ENCODE measurements at regions not wholly inside any gene's neighbourhood (a gene's known extent, or its start where the extent isn't known, plus 50 kb on each side); places are given as distances from the start of the nearest gene placed in this dataset.
"Not testable (repeated sequence)": the region's sequence is repeated elsewhere in the genome, so short reads cannot be mapped to it uniquely, and the experiment has no call there.

DNA sequence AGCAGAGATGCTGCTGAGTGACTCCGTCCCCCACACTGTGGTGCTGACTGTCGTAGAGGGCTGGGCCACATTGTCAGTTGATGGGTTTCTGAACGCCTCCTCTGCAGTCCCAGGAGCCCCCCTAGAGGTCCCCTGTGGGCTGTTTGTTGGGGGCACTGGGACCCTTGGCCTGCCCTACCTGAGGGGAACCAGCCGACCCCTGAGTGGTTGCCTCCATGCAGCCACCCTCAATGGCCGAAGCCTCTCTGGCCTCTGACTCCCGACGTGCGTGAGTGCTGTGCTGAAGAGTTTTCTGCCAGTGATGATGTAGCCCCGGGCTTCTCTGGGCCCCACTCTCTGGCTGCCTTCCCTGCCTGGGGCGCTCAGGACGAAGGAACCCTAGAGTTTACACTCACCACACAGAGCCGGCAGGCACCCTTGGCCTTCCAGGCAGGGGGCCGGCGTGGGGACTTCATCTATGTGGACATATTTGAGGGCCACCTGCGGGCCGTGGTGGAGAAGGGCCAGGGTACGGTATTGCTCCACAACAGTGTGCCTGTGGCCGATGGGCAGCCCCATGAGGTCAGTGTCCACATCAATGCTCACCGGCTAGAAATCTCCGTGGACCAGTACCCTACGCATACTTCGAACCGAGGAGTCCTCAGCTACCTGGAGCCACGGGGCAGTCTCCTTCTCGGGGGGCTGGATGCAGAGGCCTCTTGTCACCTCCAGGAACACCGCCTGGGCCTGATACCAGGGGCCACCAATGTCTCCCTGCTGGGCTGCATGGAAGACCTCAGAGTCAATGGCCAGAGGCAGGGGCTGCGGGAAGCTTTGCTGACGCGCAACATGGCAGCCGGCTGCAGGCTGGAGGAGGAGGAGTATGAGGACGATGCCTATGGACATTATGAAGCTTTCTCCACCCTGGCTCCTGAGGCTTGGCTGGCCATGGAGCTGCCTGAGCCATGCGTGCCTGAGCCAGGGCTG, 181.1 kb downstream of the TBC1D2B start:
- not testable (repeated sequence) for DNase-seq

DNA sequence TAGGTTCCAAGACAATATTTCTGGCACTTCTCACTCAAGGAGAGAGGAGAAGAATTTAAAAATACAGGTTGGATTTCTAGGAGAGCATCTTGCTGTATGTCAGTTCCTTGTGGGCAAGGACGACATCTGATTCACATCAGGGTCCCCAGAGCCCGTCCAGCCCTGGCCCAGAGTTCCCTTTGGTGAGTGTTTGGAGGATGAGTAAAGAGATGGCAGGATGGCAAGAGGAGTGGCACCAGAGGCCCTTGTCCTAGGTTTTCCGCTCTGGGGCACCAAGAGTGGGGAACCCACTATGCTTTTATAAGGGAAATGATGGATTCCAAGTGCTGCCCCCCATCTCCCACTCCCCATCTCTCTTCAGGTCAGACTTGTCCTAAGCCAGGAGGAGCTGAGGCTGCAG, 181.8 kb downstream of the TBC1D2B start:
- DNase-seq: no peak

DNA sequence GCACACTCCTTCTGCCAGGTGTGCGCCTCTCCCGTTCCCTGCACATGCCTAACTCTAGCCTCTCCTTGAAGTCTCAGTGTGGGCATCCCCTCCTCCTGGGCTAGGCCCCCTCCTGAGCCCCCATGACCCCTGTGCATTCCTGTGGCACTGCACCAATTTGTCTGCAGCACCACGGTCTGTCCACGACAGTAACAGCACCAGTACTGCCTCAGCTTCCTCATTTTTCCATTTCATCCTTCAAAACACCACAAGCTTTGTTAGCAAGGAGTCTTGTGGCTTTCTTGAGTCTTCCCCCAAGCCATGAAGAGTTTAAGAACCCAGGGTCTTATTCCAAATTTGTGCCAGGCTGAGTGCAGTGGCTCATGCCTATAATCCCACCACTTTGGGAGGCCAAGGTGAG, 182.4 kb downstream of the TBC1D2B start:
- DNase-seq: not testable (repeated sequence)

DNA sequence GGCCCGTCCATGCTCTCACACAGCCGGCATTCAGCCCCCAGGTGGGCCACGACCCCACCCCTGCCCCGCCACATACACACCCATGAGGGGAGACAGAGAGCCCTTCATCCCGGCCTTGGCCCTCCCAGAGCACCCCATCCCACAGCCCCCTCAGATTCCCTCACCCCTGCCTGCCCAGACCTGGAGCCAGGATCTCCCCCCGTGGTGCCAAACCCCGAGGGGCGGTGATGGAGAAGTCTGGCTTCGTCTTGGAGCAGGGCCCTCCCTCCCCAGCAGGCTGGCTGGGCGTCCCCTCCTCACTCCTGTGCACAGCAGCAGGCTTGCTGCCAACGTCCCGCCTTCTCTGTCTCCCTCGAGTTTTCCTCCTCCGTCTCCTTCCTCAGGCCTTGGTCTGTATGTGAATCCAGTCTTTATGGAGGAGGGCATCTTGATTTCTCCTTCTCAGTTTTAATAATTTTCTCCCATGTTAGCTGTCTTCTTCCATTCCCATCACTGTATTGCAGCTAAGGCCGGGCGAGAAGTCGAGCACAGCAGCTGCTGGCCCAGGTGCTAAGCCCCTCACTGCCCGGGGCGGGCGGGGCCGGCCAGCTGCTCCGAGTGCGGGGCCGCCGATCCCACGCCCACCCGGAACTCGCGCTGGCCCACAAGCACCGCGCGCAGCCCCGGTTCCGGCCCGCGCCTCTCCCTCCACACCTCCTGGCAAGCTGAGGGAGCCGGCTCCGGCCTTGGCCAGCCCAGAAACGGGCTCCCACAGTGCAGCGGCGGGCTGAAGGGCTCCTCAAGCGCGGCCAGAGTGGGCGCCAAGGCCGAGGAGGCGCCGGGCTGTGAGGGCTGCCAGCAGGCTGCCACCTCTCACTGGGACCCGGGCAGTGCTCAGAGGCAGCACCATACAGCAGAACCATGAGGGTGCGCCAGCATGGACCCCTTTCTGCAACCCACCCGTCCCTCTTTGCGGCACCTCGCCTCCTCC, 183.6 kb downstream of the TBC1D2B start:
- DNase-seq: not testable (repeated sequence)

DNA sequence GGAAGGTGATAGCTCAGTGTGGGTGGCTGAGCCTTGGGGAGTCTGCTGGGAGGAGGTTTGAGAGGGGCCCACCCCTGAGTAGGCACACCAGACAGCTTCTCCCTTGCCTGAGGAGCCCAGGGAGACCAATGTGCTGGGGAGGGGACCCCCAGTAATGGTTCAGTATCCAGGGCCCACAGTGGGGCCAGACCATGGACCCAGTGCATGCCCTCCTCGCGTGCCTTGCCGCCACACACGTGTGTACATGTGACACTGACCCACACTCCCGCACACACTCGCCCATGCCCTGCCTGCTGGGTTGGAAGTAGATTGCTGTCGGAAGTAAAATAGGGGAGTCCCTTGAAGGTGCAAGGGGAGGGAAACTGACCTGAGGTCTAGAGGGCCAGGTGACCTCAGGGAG, 184.3 kb downstream of the TBC1D2B start:
- DNase-seq: not testable (repeated sequence)

DNA sequence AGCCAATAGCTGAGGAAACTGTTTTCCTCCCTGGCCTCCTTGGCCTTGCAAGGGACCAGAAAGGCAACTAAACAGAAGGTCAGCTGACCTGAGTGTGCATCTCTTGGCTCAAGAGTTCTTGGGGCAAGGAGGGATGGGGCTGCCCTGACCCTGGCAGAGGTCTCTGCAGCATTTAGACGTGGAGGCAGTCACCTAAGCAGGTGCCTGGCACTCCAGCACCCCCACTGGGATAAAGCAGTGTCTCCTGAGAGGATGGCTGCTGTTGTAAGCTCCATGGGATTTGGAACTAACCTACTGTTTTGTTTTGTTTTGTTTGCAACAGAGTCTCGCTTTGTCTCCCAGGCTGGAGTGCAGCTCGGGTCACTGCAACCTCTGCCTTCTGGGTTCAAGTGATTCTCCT, 185.2 kb downstream of the TBC1D2B start:
- no peak for DNase-seq

DNA sequence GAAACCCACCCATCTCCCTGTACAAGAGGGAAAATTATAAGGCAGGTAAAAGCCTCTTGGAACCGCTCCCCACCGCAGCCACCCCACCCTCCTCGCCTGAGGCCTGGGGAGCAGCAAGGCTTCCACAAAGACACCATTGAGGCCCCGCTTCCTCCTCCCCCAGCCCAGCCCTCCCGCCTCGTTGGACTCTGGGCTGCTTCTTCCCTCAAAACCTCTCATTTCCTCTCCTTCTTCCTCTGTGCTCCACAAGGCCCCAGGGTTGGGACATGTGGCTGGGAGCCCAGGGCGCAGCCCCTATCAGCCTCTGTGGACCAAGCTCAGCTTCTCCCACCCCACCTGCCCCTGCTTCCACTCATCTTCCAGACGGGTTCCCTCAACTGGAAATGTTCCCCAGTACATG, 185.6 kb downstream of the TBC1D2B start:
- not testable (repeated sequence) for DNase-seq

DNA sequence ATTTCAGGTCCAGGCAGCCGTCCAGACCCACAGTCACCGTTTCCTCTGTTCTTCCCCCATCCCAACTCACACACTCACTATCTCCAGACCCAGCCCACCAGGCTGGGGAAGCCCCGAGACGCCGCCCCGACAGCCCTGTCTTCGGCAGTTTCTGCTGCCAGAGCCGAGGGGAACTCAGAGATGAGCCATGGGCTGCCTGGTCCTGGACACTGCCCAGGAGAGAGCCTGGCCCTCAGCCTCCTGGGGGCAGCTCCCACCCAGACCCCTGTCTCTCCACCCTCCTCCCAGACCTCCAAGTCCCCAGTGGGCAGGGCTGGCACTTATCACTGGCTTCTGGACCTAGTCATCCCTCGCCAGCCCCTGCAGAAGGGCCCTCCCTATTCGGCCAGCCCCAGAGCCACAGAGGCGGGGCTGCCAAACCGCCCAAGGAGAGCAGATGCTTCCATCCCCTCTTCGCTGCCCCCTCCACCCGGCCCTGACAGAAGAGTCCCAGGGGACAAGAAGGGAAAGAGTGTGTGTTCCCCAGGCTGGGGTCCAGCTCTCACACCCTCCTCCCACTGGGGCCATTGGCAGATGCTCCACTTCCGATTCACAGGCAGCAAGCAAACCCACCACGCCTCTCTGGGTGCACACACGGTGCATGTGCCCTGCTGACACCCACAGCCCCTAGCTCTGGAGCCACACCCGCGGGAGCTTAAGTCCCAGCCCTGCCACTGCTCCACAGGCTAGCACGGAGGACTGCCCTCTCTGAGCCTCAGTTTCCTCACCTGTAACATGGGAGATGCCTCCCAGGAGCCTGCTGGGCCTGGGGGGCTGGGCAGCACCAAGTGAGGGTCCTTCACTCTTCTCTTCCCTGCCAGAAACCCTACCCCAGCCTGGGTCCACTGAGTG, 186.4 kb downstream of the TBC1D2B start:
- DNase-seq: not testable (repeated sequence)

DNA sequence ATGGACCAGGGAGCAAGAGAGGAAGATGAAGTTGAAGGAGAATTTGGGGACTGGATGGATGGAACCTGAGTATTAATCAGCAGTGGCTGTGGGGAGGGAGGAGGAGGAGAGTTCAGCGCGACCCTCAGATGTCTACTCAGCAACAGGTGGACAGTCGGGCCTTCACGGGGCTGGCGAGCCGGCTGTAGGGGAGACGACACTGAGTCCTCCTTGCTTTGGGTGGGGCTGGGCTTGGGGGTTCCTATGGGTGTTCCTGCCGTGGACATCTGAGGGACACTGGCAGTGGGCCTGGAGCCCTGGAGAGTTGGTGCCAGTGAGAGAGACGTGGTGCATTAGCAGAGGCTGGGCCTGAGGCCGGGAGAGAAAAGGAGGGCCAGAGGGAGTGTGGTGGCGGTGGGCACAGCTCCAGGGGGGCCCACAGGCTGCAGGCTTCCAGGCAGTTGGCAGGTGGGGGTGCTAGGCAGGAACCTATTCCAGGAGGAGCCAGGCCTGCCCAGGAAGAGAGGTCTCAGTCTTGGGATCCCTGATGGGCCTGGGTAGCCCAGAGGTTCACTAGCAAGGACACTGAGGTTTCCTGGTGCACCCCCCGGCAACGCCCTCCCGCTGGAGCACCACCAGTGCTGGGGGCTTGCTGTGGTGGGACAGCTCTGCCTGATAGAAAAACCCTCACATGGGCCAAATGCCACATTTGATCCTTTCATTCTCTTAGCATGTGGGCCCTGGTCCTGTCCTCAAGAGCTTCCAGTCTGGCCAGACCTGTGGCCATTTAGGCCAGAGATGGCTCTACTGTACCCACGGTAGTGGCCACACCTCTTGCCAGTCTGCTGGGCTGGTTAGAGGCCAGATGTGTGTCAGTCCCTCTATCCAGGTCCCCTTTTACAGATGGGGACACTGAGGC, 187.4 kb downstream of the TBC1D2B start:
- not testable (repeated sequence) for DNase-seq

DNA sequence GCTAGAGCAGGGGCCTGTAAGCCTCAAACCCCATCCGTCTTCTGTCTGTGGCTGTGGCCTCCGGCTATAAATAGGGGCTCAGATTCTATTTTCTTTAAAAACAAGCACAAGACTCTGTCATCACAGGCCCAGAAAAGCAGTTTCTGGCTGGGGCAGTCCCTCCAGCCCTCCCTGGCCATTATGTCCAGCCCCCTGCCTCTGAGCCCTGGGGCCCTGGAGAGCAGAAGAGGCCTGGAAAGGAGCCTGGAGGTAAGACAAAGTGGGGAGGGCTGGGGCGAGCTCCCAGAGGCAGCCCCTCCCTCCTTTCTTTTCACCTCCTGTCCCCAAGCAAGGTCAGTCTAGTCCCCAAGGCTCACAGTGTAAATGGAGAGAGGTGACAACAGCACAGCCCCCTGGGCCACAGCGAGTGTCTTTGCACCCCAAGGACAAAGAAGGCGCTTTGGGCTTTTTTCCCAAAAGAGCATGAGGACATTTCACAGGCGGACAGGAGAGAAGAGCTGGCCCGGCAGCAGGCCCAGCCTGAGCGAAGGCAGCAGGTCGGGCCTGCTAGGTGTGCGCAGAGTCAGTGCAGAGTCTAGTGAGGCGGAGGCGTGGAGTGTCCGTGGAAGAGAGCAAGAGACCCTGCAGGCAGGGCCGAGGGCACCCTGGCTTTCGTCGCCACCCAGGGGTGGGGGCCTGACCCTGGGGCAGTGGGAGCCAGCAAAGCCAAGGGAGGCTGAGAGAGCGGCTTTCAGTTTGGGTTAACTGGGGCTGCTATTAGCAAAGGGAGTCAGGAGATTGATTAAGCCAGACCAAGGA, 188.3 kb downstream of the TBC1D2B start:
- no peak for DNase-seq

DNA sequence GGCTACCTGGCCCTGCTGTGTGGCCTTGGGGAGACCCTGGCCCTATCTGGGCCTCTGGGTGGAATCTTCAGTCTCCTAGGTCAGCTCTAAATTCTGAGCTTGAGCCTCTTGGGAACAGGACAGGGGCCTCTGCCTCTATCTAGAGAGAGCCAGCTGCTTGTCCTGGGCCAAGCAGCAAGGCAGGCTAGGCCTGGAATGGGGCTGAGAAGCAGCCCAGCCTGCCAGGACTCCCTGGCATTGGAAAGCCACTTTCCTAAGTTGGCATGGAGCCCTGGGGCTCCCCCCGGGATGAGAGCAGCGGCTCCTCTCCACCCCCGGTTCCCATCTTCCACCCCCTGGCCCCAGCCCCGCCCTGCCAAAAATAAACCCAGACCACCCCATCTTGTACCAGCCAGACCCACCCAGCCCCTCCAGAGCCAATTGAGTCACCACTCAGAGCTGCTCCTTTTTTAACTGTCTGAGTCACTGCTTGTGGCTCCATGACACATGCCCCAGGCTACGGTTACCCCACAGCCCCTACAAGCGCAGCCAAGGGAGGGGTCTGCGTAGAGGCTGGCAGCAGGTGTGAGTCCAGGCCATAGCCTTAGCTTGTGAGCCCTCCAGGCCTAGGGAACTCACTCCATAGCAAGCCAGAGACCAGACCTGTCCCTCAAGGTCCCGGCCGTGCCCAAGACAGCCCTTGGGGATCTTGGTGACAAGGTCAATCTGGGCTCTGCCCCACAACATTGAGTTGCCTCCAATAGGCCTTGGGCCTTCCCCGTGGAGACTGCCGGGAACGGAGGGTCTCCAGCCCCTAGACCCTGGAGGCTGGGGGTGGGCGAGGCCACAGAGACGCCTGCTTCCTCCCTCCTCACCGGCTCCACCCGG, 189.7 kb downstream of the TBC1D2B start:
- DNase-seq: not testable (repeated sequence)

DNA sequence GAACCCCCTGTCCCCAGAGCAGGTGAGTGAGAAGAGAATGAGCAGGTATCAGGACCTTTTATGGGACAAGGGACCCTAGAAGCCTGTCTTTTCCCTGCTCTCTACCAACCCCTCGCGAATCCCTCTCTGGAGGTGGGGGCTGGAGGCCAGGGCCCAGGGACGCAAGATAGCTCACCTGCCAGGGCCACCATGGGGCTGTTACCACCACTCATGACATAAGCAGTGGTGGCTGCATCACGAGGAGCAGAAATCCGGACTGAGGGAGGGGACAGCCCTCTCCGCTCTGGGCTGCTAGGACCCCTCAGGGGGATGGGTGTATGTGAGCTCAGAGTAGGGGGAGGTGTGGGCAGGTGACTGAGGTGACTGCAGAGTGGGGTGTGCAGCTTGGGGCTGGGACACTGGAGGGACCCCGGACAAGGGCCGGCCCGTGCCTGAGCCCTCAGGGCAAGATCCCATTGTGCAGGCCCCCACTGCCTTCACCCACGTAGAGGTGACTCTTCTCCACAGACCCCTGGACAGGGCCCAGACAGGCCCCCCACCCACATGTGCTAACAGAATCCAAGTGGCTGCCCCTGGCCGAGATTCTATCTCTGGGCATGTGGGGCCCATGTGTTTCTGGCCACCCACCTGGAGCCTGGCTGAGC, 190.6 kb downstream of the TBC1D2B start:
- no peak for DNase-seq

DNA sequence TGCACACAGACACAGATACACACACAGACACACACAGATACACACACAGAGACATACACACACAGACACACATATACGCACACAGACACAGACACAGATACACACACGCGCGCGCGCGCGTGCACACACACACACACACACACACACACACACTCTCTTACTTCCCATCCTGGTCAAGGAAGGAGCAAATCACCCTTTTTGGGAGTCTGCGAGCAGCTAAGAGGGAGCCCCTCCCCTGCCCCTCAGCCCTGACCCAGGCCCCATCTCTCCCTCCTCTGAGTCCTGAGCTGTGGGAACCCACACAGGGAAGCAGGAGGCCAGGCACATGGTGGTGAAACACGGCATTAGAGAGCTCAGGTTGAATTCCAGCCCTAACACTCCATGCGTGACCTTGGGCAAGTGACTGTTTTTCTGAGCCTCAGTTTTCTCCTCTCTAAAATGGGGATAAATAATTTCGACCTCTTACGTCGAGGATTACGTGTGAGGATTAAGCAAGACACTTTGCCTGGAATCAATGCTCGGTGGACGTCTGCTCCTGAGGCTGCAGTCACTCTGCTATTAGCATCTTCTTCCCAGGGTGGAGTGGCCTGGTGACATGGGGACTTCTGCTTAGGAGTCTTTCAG, 191.5 kb downstream of the TBC1D2B start:
- not testable (repeated sequence) for DNase-seq

DNA sequence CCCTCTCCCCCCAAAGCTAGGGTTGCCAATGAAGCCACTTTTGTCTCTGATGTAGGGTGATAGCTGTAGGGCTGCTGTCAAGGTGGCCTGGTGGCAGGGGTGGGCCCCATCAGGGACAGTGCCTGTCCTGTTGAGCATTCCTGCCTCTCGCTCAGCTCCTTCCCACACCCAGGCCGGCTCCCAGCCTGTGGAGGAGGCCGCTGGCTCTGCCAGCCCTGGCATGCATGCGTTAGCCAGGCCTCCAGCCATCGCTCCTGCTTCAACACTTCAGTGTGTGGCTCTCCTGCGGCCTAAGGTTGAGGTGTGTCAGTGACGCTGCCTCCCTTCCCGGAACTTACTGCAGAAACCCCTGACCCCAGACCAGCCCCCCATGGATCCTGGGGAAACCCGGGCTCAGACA, 194.5 kb downstream of the TBC1D2B start:
- not testable (repeated sequence) for DNase-seq

DNA sequence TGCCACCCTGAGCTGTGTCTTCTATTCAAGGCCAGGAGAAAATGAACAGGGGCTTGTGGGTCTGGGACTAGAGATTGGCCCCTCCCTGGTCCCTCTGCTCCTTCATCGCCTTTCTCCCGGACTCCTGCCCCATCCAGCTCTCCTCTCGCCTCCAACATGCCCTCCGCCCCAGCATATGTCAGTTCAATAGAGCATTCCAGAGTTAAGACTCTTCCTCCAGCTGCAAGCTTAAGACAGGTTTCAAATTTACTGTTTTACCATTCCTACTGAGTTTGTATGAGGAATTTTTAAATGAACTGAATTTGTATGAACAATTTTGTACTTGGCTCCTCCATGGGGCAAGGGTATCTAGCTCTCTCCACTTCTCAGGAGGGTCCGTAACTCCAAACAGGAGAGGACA, 195.6 kb downstream of the TBC1D2B start:
- DNase-seq: no peak

DNA sequence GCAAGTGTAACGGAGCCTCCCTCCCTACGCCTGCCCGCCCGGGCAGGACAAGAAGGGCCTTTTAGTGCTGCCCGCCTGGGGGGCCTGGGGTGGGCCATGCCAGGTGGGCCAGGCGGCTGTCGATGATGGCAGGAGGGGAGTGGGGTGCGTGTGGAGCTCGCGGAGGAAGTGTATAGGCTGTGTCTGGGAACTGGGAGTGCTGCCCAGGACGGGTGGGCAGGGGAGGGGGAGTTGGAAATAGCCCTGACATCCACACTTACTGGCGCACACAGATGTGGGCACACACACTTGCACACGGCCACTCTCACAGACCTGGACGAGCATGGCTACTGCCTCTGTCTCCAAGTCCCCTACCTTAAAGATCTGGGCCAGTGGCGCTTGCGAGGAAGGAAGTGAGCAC, 196.0 kb downstream of the TBC1D2B start:
- not testable (repeated sequence) for DNase-seq

DNA sequence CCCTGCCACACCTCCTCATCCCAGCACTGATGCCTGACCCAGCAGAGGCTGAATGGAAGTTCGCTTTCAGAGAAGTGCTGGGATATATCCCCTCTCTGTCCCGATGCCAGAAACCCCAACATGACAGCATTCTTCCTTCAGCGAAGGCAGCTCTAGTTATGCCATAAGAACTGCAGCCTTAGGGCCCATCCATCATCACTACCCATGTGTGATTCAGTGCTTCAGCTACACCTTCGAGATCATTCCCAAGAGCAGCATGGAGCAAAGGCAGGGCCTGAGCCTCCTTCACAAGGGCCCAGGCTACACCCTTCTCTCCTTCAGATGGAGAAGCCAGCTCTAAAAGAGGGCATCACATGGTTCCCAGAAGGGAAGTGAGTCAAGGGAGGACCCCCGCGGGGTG, 198.0 kb downstream of the TBC1D2B start:
- DNase-seq: not testable (repeated sequence)

DNA sequence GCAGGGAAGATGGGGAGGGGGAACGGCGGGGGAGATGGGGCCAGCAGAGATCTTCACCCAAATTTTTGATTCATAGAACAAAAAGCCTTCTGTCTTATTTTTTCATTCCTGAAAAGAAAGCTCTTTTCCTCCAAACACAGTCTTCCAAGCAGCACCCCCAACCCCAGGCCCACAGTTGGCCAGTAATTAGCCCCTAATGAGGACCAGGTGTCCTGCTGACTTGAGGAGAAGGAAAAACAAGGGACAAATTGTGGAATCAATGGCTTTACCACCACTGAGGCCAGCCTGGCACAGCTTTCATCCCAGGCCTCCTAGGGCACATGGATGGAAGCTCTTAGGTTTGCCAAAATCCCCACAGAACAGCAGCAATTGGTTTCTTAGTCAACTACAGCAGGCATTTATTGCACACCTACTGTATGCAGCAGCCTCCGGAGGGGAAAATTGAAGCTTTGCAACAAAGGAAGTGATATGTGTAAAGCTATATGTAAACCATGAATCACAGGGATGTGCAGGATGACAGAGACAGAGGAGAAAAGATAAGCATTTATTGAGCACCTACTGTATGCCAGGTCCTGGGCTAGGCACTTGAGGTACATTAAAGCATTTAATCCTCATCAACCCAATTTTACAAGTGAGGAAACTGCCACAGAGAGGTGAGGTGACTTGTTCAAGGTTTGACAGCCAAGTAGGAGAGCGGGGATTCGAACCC, 199.5 kb downstream of the TBC1D2B start:
- DNase-seq: no peak
